SU-DHL-6 (cell line): ENCODE measurements at regions not wholly inside any gene's neighbourhood (a gene's known extent, or its start where the extent isn't known, plus 50 kb on each side); places are given as distances from the start of the nearest gene placed in this dataset.
"Not testable (repeated sequence)": the region's sequence is repeated elsewhere in the genome, so short reads cannot be mapped to it uniquely, and the experiment has no call there.

ENCODE experiments used
- H2AFZ ChIP-seq: fragments of 200-600 bp; sonication (generic); 2 replicates; pipeline ENCODE4 v1.6.1; 2014; ENCODE audit warnings: low read depth, mild to moderate bottlenecking, moderate library complexity, mixed read lengths, antibody characterized with exemption, low read length; ENCODE audit not compliant: severe bottlenecking
- H3F3A ChIP-seq: fragments of 200-600 bp; shearing (Covaris generic); 2 replicates; pipeline ENCODE4 v1.6.0; 2016; ENCODE audit warnings: antibody characterized with exemption, mild to moderate bottlenecking; ENCODE audit not compliant: insufficient read depth
- H3K27ac ChIP-seq: fragments of 200-600 bp; sonication (generic); 2 replicates; pipeline ENCODE4 v1.5.1; 2016; ENCODE audit warnings: low read depth, mild to moderate bottlenecking, low read length, moderate library complexity, mixed read lengths
- H3K27me3 ChIP-seq: fragments of 200-600 bp; sonication (generic), shearing (Covaris generic); 2 replicates; pipeline ENCODE4 v1.6.0; 2014; ENCODE audit warnings: mild to moderate bottlenecking, low read length
- H3K36me3 ChIP-seq: fragments of 200-600 bp; sonication (generic); 2 replicates; pipeline ENCODE4 v1.6.1; 2014; ENCODE audit warnings: mild to moderate bottlenecking, low read length, mixed read lengths
- H3K4me2 ChIP-seq: fragments of 300-600, 200-600 bp; shearing (Covaris generic), sonication (generic); 2 replicates; pipeline ENCODE4 v1.6.0; 2014; ENCODE audit warnings: low read length, low read depth, mild to moderate bottlenecking; ENCODE audit not compliant: poor library complexity, severe bottlenecking
- H3K4me3 ChIP-seq: fragments of 200-600 bp; sonication (generic); 2 replicates; pipeline ENCODE4 v1.5.1; 2014; ENCODE audit warnings: antibody characterized with exemption, low read length, mild to moderate bottlenecking, mixed read lengths; ENCODE audit not compliant: insufficient read depth, poor library complexity, severe bottlenecking
- H3K79me2 ChIP-seq: fragments of 200-600 bp; sonication (generic); 2 replicates; pipeline ENCODE4 v1.6.1; 2014; ENCODE audit warnings: mild to moderate bottlenecking, low read length, moderate library complexity; ENCODE audit not compliant: insufficient read depth
- H3K9ac ChIP-seq: fragments of 200-600 bp; sonication (generic); 2 replicates; pipeline ENCODE4 v1.7.0; 2014; ENCODE audit warnings: mild to moderate bottlenecking, low read length
- H3K9me2 ChIP-seq: fragments of 200-600 bp; sonication (generic); replicated peaks from 2 replicates; pipeline ENCODE4 v1.6.1; 2014; ENCODE audit warnings: low read length; ENCODE audit not compliant: insufficient read depth
- H3K9me3 ChIP-seq: fragments of 200-600 bp; sonication (generic); 2 replicates; pipeline ENCODE4 v1.6.1; 2014; ENCODE audit warnings: low read length, mixed read lengths; ENCODE audit not compliant: insufficient read depth
- H4K20me1 ChIP-seq: fragments of 200-600 bp; sonication (generic); 2 replicates; pipeline ENCODE4 v1.6.1; 2014; ENCODE audit warnings: low read depth, mild to moderate bottlenecking, antibody characterized with exemption, low read length, moderate library complexity, mixed read lengths
- EZH2phosphoT487 ChIP-seq: fragments of 200-600 bp; sonication (generic), shearing (Covaris generic); conservative IDR thresholded peaks from 2 replicates; pipeline ENCODE4 v1.6.1; 2018; ENCODE audit warnings: mild to moderate bottlenecking, antibody characterized with exemption, low read length, moderate library complexity, mixed read lengths
- TF ChIP-seq, protein P1 (sequence below): fragments of 200-600 bp; sonication (generic); IDR thresholded peaks from one replicate; pipeline ENCODE4 v1.5.1; 2017; ENCODE audit warnings: antibody characterized with exemption, mild to moderate bottlenecking, low read length, moderate library complexity; ENCODE audit not compliant: insufficient read depth, poor library complexity, severe bottlenecking

DNA sequence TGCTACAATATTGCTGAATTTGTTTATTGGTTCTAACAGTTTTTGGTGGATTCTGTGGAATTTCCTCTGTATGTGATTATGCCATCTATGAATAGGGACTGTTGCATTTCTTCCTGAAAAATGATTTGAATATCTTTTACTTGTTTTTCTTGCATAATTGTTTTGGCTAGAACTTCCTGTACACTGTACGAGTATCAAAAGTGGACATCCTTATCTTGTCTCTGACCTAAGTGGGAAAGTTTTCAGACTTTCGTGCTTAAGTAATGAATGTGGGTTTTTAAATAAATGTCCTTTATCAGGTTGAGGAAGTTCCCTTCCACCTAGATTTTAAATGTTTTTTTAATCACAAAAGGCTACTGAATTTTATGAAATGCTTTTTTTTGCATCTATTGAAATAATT is 203.8 kb upstream of the ATP10A start:
- Histone ChIP-seq H4K20me1 (no peaks in the 10 kb centered on the region), H3F3A (no peaks in the 10 kb centered on the region)

DNA sequence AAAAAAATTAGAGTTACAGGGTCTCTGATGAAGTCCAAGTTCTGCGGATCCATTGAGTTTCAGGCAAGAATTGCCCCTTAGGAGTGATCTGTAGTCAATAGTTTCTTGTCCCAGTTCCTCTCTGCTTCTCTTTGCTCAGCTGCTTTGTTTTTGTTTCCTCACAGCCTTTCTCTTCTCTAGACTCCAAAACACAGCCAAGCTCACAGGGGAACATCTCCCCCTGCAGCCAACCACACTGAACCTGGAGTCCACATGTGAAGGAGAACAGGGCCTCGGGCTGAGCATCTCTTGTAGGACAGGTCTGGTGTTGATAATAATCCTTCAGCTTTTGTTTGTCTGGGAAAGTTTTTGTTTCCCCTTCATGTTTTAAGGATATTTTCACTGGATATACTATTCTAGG is 202.6 kb upstream of the ATP10A start:
- Histone ChIP-seq H3K27me3 (no peaks in the 10 kb centered on the region), H3F3A (no peaks in the 10 kb centered on the region), H3K79me2 (no peaks in the 10 kb centered on the region), H3K4me2 (no peak overlapping the region), H3K4me3 (no peak overlapping the region), H2AFZ (no peak overlapping the region), H3K9me3 (no peaks in the 10 kb centered on the region), H4K20me1 (no peaks in the 10 kb centered on the region), H3K27ac (no peak overlapping the region), H3K9me2 (no peaks in the 10 kb centered on the region), H3K9ac (no peak overlapping the region), H3K36me3 (no peaks in the 10 kb centered on the region)
- no peak for TF ChIP-seq EZH2phosphoT487
- TF ChIP-seq, protein P1, sequence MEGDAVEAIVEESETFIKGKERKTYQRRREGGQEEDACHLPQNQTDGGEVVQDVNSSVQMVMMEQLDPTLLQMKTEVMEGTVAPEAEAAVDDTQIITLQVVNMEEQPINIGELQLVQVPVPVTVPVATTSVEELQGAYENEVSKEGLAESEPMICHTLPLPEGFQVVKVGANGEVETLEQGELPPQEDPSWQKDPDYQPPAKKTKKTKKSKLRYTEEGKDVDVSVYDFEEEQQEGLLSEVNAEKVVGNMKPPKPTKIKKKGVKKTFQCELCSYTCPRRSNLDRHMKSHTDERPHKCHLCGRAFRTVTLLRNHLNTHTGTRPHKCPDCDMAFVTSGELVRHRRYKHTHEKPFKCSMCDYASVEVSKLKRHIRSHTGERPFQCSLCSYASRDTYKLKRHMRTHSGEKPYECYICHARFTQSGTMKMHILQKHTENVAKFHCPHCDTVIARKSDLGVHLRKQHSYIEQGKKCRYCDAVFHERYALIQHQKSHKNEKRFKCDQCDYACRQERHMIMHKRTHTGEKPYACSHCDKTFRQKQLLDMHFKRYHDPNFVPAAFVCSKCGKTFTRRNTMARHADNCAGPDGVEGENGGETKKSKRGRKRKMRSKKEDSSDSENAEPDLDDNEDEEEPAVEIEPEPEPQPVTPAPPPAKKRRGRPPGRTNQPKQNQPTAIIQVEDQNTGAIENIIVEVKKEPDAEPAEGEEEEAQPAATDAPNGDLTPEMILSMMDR, result no peak

More for the DNA sequence above, 203.8 kb upstream of the ATP10A start:
- Histone ChIP-seq H3K9me3 (no peaks in the 10 kb centered on the region), H3K9ac (no peak overlapping the region), H3K36me3 (no peaks in the 10 kb centered on the region), H3K4me2 (no peak overlapping the region), H3K79me2 (no peaks in the 10 kb centered on the region), H2AFZ (no peak overlapping the region), H3K27me3 (no peaks in the 10 kb centered on the region), H3K27ac (no peak overlapping the region), H3K9me2 (no peaks in the 10 kb centered on the region), H3K4me3 (no peak overlapping the region)
- TF ChIP-seq EZH2phosphoT487, result no peak
- TF ChIP-seq, protein P1, result no peak

DNA sequence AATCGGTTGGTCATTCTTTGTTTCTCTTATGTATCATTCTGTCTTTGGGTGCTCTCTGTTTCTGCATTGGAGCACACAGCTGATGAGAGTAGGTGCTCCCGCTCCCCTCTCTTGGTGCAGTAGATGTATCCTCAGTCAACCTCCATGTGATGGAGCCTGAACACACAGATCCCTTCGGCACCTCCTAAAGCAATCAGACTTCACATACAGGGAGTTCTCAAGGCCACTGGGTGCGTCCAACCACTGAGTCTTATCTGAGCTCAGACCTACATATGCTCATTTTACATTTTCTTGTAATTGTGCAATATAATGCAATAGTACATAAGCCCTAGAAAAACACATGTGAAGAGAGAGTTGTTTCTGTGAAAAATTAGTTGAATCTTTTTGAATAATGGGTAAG is 198.1 kb upstream of the ATP10A start:
- Histone ChIP-seq H2AFZ (no peak overlapping the region), H3K27ac (no peak overlapping the region), H3K79me2 (no peaks in the 10 kb centered on the region), H3K9me3 (no peaks in the 10 kb centered on the region), H3K27me3 (no peaks in the 10 kb centered on the region), H4K20me1 (no peaks in the 10 kb centered on the region), H3K9me2 (no peaks in the 10 kb centered on the region), H3K4me3 (no peak overlapping the region), H3K9ac (no peak overlapping the region), H3K36me3 (no peaks in the 10 kb centered on the region), H3K4me2 (no peak overlapping the region), H3F3A (no peaks in the 10 kb centered on the region)
- no peak for TF ChIP-seq EZH2phosphoT487
- TF ChIP-seq, protein P1, result no peak

DNA sequence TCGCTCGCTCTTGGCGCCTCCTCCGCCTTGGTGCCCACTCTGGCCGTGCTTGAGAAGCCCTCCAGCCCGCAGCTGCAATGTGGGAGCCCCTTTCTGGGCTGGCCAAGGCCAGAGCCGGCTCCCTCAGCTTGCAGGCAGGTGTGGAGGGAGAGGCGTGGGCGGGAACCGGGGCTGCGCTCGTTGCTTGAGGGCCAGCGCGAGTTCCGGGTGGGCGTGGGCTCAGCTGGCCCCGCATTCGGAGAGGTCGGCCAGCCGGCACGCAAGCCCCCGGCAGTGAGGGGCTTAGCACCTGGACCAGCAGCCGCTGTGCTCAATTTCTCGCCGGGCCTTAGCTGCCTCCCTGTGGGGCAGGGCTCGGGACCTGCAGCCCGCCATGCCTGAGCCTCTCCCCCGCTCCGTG is 193.6 kb upstream of the ATP10A start:
- not testable (repeated sequence) for H4K20me1 ChIP-seq, H3K4me3 ChIP-seq, H3F3A ChIP-seq, H3K9ac ChIP-seq, H3K9me2 ChIP-seq, H2AFZ ChIP-seq, H3K27ac ChIP-seq, H3K36me3 ChIP-seq, H3K27me3 ChIP-seq, H3K9me3 ChIP-seq, H3K4me2 ChIP-seq, H3K79me2 ChIP-seq
